ENCODE measurements at regions not wholly inside any gene's neighbourhood (a gene's known extent, or its start where the extent isn't known, plus 50 kb on each side); places are given as distances from the start of the nearest gene placed in this dataset.

DNA sequence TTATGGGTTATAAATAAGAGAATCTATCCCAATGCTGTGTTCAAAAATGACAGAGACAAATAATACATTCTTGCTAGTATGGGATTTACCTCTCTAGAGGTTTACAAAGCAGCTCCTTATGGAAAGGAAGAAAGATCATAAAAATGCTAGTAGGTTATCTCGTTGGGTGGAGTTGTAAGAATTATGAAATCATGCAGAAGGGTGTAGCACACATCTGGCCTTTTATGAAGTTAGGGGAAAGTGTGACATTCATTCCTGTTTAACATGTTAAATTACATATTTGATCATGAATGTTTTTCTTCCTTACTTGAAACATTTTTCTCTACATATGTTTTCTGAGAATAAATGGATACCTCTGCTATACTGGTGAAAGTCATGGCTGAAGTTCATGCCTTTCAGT, 414.2 kb downstream of the SH3GL2 start:
- H3K4me1 ChIP-seq (ENCODE audit: control insufficient read depth in 2 of 2, insufficient read depth in 2 of 2, low read length in 2 of 2) = no peaks in the 10 kb centered on the region
- Mint-ChIP-seq H3K9me3 (ENCODE audit: insufficient read depth) (no peaks in the 10 kb centered on the region), H3K4me3 (no peak overlapping the region), H3K4me1 (no peaks in the 10 kb centered on the region), H3K27me3 (no peaks in the 10 kb centered on the region), H3K27ac (no peak overlapping the region)
- no peaks in the 10 kb centered on the region for H3K79me2 ChIP-seq (ENCODE audit: control insufficient read depth, insufficient read depth, low read length)
- ChIA-PET CTCF (no interaction called here), POLR2A (no interaction called here)
- no peaks in the 10 kb centered on the region for H3K27me3 ChIP-seq (replicated peaks in 1 of 4; ENCODE audit: control extremely low read depth in 1 of 4, control insufficient read depth in 3 of 4, insufficient read depth in 4 of 4, low read length in 3 of 4)
- no peak overlapping the region for H2AFZ ChIP-seq (ENCODE audit: insufficient read depth, low read depth, low read length, poor library complexity, severe bottlenecking)
- no CpG with 5 or more reads among the region's 1 CpG for WGBS (ENCODE audit: insufficient coverage)
- no peak for TF ChIP-seq CTCF (IDR thresholded peaks at IDR 0.05)
- no peak for TF ChIP-seq EZH2 (IDR thresholded peaks at IDR 0.05; ENCODE audit: borderline replicate concordance, insufficient read depth, low read depth, low read length, poor library complexity, severe bottlenecking)
- H3K4me3 ChIP-seq (ENCODE audit: control extremely low read depth in 1 of 5, extremely low read depth in 1 of 5, insufficient read depth in 1 of 5, low read depth in 2 of 5, low read length in 4 of 5) = no peak overlapping the region
- no peaks in the 10 kb centered on the region for H3K9me3 ChIP-seq (ENCODE audit: control extremely low read depth in 1 of 3, control insufficient read depth in 2 of 3, insufficient read depth in 1 of 3, low read length in 2 of 3)
- ATAC-seq (ENCODE audit: low read depth) (no peak), DNase-seq (no peak)
- H3K9ac ChIP-seq (ENCODE audit: low read length) = no peak overlapping the region
- intact Hi-C loops (cut with micrococcal nuclease) = no loop called here
- H3K27ac ChIP-seq (ENCODE audit: low read length in 2 of 2) = no peak overlapping the region
- H3K4me2 ChIP-seq (replicated peaks; ENCODE audit: low read depth, low read length, poor library complexity, severe bottlenecking) = no peak overlapping the region
- no peaks in the 10 kb centered on the region for H4K20me1 ChIP-seq (ENCODE audit: control insufficient read depth, insufficient read depth, low read length, poor library complexity, severe bottlenecking)
- no peaks in the 10 kb centered on the region for H3K36me3 ChIP-seq (replicated peaks in 1 of 2; ENCODE audit: control extremely low read depth in 1 of 2, control insufficient read depth in 1 of 2, extremely low read depth in 1 of 2, insufficient read depth in 2 of 2, low read length in 1 of 2)

- POLR2A ChIA-PET = no interaction called here
- Histone ChIP-seq H3K9ac (ENCODE audit: low read length) (no peak overlapping the region), H3K79me2 (ENCODE audit: control insufficient read depth, insufficient read depth, low read length) (no peaks in the 10 kb centered on the region), H3K36me3 (replicated peaks in 1 of 2; ENCODE audit: control extremely low read depth in 1 of 2, control insufficient read depth in 1 of 2, extremely low read depth in 1 of 2, insufficient read depth in 2 of 2, low read length in 1 of 2) (no peaks in the 10 kb centered on the region), H3K27ac (ENCODE audit: low read length in 2 of 2) (no peak overlapping the region), H3K27me3 (replicated peaks in 1 of 4; ENCODE audit: control extremely low read depth in 1 of 4, control insufficient read depth in 3 of 4, insufficient read depth in 4 of 4, low read length in 3 of 4) (no peaks in the 10 kb centered on the region), H2AFZ (ENCODE audit: insufficient read depth, low read depth, low read length, poor library complexity, severe bottlenecking) (no peak overlapping the region), H3K9me3 (ENCODE audit: control extremely low read depth in 1 of 3, control insufficient read depth in 2 of 3, insufficient read depth in 1 of 3, low read length in 2 of 3) (no peaks in the 10 kb centered on the region), H3K4me3 (ENCODE audit: control extremely low read depth in 1 of 5, extremely low read depth in 1 of 5, insufficient read depth in 1 of 5, low read depth in 2 of 5, low read length in 4 of 5) (no peak overlapping the region), H3K4me1 (ENCODE audit: control insufficient read depth in 2 of 2, insufficient read depth in 2 of 2, low read length in 2 of 2) (no peaks in the 10 kb centered on the region), H4K20me1 (ENCODE audit: control insufficient read depth, insufficient read depth, low read length, poor library complexity, severe bottlenecking) (no peaks in the 10 kb centered on the region), H3K4me2 (replicated peaks; ENCODE audit: low read depth, low read length, poor library complexity, severe bottlenecking) (no peak overlapping the region)
- intact Hi-C loops (cut with micrococcal nuclease) = no loop called here
- DNase-seq (no peak), ATAC-seq (ENCODE audit: low read depth) (no peak)
- Mint-ChIP-seq H3K9me3 (ENCODE audit: insufficient read depth) (no peaks in the 10 kb centered on the region), H3K27ac (no peak overlapping the region), H3K4me1 (no peaks in the 10 kb centered on the region), H3K27me3 (no peaks in the 10 kb centered on the region), H3K4me3 (no peak overlapping the region)
- WGBS (ENCODE audit: insufficient coverage) = 51% methylated on average over 3 of the region's 4 CpGs
- TF ChIP-seq EZH2 (IDR thresholded peaks at IDR 0.05; ENCODE audit: borderline replicate concordance, insufficient read depth, low read depth, low read length, poor library complexity, severe bottlenecking) (no peak), CTCF (IDR thresholded peaks at IDR 0.05) (no peak)
- CTCF ChIA-PET = no interaction called here
Measured at GRCh38 chr9:17994695-17995425, 416.0 kb downstream of the SH3GL2 start.

Data from B cell (primary cell).